ENCODE measurements at regions not wholly inside any gene's neighbourhood (a gene's known extent, or its start where the extent isn't known, plus 50 kb on each side); places are given as distances from the start of the nearest gene placed in this dataset.

DNA sequence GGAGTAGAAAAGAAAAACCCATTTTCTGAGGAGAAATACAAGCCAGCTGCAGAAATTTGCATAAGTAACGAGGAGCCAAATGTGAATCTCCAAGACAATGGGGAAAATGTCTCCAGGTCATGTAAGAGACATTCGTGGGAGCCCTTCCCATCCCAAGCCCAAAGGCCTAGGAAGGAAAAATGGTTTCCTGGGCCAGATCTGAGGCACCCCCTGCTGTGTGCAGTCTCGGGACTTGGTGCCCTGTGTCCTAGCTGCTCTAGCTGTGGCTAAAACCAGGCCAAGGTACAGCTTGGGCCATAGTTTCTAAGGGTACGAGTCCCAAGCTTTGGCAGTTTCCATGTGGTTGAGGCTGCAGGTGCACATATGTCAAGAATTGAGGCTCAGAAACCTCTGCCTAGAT lies 444.9 kb downstream of the PCDH20 start:
- no peak overlapping the region for H4K5ac ChIP-seq (ENCODE audit: insufficient read length, low read depth, low read length)
- H3K4me2 ChIP-seq (ENCODE audit: insufficient read depth in 1 of 2, low read depth in 2 of 2, low read length in 2 of 2) = no peak overlapping the region
- H3K4ac ChIP-seq (replicated peaks; ENCODE audit: insufficient read length, low read depth, low read length) = no peak overlapping the region
- FAIRE-seq (no peak), DNase-seq (ENCODE audit: low read depth in 1 of 2, low spot score in 2 of 2) (peak in 1 of 2 experiments; percentile 2)
- H3K4me3 ChIP-seq (ENCODE audit: extremely low read depth in 1 of 4, insufficient read depth in 2 of 4, low read depth in 3 of 4, low read length in 4 of 4) = no peak overlapping the region
- CTCF ChIA-PET (ENCODE audit: partially characterized antibody) = interaction anchor here (0.8 to 1.1 kb wide), 2 partner anchors 18 to 290 kb away, joined by 3 to 4 read pairs; no protein-coding TSS in a partner anchor
- no peaks in the 10 kb centered on the region for H3K79me1 ChIP-seq (ENCODE audit: low read depth, low read length)
- H2AK5ac ChIP-seq (ENCODE audit: low read depth, low read length) = no peak overlapping the region
- H3K23ac ChIP-seq (ENCODE audit: insufficient read length) = no peak overlapping the region
- H3K27ac ChIP-seq (ENCODE audit: low read depth, low read length) = no peak overlapping the region
- no peak overlapping the region for H4K91ac ChIP-seq (replicated peaks; ENCODE audit: insufficient read length, low read length)
- no peaks in the 10 kb centered on the region for H3K79me2 ChIP-seq (ENCODE audit: control insufficient read depth in 1 of 2, insufficient read depth in 2 of 2, low read length in 2 of 2)
- 0 out of 4 replicates have a peak, but pooled peaks cover 0 to 6% of the 10 kb centered on the region in 2 experiments for H3K9me3 ChIP-seq (ENCODE audit: insufficient read depth in 2 of 2, low read depth in 1 of 2, low read length in 1 of 2)
- H3K18ac ChIP-seq (ENCODE audit: extremely low read depth, low read length) = no peak overlapping the region
- H3K14ac ChIP-seq (ENCODE audit: insufficient read length) = no peak overlapping the region
- H2BK20ac ChIP-seq (ENCODE audit: low read length) = no peak overlapping the region; the same call in 1 of the 2 replicates
- H3K4me1 ChIP-seq (replicated peaks in 1 of 4; ENCODE audit: control insufficient read depth in 3 of 4, insufficient read depth in 4 of 4, low read length in 3 of 4) = peaks cover 0 to 4% (median 1%) of the 10 kb centered on the region in 4 experiments; a peak in 2 of 7 replicates
- no peak overlapping the region for H2BK15ac ChIP-seq (ENCODE audit: low read length)
- H3K27me3 ChIP-seq (replicated peaks in 1 of 4; ENCODE audit: control insufficient read depth in 3 of 4, extremely low read depth in 1 of 4, insufficient read depth in 3 of 4, low read length in 3 of 4) = no peaks in the 10 kb centered on the region
- H3K9ac ChIP-seq (replicated peaks in 1 of 4; ENCODE audit: extremely low read depth in 1 of 4, low read depth in 3 of 4, low read length in 3 of 4) = no peak overlapping the region
- H3K56ac ChIP-seq (replicated peaks; ENCODE audit: insufficient read length, low read depth, low read length) = no peak overlapping the region
- no peak overlapping the region for H2BK12ac ChIP-seq (ENCODE audit: low read depth, low read length)
- no peak overlapping the region for H4K8ac ChIP-seq (ENCODE audit: extremely low read depth, insufficient read depth, low read length)
- TF ChIP-seq TAF7 (optimal IDR thresholded peaks at IDR 0.05; ENCODE audit: borderline replicate concordance, low read depth, low read length) (no peak), HDAC6 (IDR thresholded peaks at IDR 0.05; ENCODE audit: low read depth, low read length) (no peak), TAF1 (IDR thresholded peaks at IDR 0.05; ENCODE audit: low read depth, low read length) (no peak), MAFK (IDR thresholded peaks at IDR 0.05; ENCODE audit: low read depth, low read length) (no peak)
- TF ChIP-seq, protein P1, sequence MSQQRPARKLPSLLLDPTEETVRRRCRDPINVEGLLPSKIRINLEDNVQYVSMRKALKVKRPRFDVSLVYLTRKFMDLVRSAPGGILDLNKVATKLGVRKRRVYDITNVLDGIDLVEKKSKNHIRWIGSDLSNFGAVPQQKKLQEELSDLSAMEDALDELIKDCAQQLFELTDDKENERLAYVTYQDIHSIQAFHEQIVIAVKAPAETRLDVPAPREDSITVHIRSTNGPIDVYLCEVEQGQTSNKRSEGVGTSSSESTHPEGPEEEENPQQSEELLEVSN (IDR thresholded peaks at IDR 0.05) = no peak
- no peaks in the 10 kb centered on the region for H3K36me3 ChIP-seq (ENCODE audit: control insufficient read depth in 2 of 4, insufficient read depth in 4 of 4, low read length in 3 of 4)
- no peak overlapping the region for H2BK5ac ChIP-seq (ENCODE audit: low read depth, low read length)
- H3K23me2 ChIP-seq (ENCODE audit: low read depth, low read length) = no peaks in the 10 kb centered on the region
- H4K20me1 ChIP-seq (replicated peaks in 1 of 2; ENCODE audit: control insufficient read depth in 1 of 2, insufficient read depth in 2 of 2, low read length in 2 of 2) = no peaks in the 10 kb centered on the region
- WGBS, 2 experiments (ENCODE audit: extremely low coverage in 1 of 2, insufficient coverage in 1 of 2, insufficient read length in 1 of 2, insufficient replicate concordance in 2 of 2, low coverage in 1 of 2, low lambda C conversion rate in 2 of 2, missing lambda C conversion rate in 1 of 2) = 84% methylated on average over 4 of the region's 4 CpGs; no CpG with 5 or more reads in 1 of the 2 experiments
- POLR2A ChIA-PET (ENCODE audit: partially characterized antibody) = no interaction called here
- H2BK120ac ChIP-seq (replicated peaks; ENCODE audit: low read depth, low read length) = no peak overlapping the region
- no peak overlapping the region for H2AFZ ChIP-seq (ENCODE audit: low read length)
